Activated CD8-positive, alpha-beta T cell treated with anti-CD3 and anti-CD28 coated beads for 36 hours (primary cell): ENCODE measurements at regions not wholly inside any gene's neighbourhood (a gene's known extent, or its start where the extent isn't known, plus 50 kb on each side); places are given as distances from the start of the nearest gene placed in this dataset.

ENCODE experiments used
- ATAC-seq: fragments of 200-7000 bp; cut with Tn5 transposase; one replicate; pipeline ENCODE4 v1.10.0; 2021; ENCODE audit warnings: mild to moderate bottlenecking, moderate library complexity
- CTCF ChIA-PET: fragments of 350-600 bp; sonication (Branson Sonifier 250); formaldehyde crosslinking; loops from one replicate; lab custom pipeline; 2021; ENCODE audit warnings: antibody characterized with exemption; lab: Charles Lee
- POLR2A ChIA-PET: fragments of 350-600 bp; sonication (Branson Sonifier 250); formaldehyde crosslinking; loops from one replicate; lab custom pipeline; 2021; ENCODE audit warnings: antibody characterized with exemption; lab: Charles Lee
- DNase-seq: peaks from one replicate; pipeline ENCODE4 v3.0.0-alpha.2; 2020
- H3K27ac Mint-ChIP-seq: one replicate; pipeline ENCODE4 v1.8.0; 2021; ENCODE audit warnings: mild to moderate bottlenecking, mixed read lengths
- H3K27me3 Mint-ChIP-seq: one replicate; pipeline ENCODE4 v1.8.0; 2021; ENCODE audit warnings: mixed read lengths
- H3K36me3 Mint-ChIP-seq: one replicate; pipeline ENCODE4 v1.8.0; 2021; ENCODE audit warnings: low read depth, mixed read lengths
- H3K4me1 Mint-ChIP-seq: one replicate; pipeline ENCODE4 v1.8.0; 2021; ENCODE audit warnings: low read depth, mixed read lengths
- H3K4me3 Mint-ChIP-seq: one replicate; pipeline ENCODE4 v1.8.0; 2021; ENCODE audit warnings: mild to moderate bottlenecking, moderate library complexity, mixed read lengths
- H3K9me3 Mint-ChIP-seq: one replicate; pipeline ENCODE4 v1.8.0; 2021; ENCODE audit warnings: mixed read lengths
- intact Hi-C: fragments of 100-400 bp; cut with micrococcal nuclease; formaldehyde crosslinking; loops from one replicate; pipeline ENCODE4 v1.10.0; 2022
- TF ChIP-seq, protein P1 (sequence below): fragments of 200-600 bp; IDR thresholded peaks from one replicate; pipeline ENCODE4 v1.8.0; 2022; ENCODE audit warnings: antibody characterized with exemption, mild to moderate bottlenecking

DNA sequence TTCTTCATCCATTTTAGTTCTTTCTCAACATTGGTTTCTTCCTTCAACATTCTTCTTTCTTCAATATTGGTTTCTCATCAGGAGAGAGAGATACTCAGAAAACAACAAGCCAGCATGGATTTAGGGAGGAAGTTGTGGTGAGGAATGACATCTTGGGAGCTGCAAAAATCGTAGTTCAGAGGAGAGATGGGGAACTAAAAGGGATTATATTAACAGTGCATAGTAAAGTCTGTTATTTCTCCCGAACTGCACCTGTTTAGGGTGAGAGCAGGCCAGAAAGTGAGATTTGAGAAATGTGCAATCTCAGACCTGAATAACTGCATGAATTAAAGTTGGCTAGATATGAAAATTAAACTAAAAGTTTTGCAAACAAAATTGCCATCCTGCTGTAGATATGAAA lies 94.5 kb downstream of the CASP12 start:
- no peaks in the 10 kb centered on the region for H3K27me3 Mint-ChIP-seq
- CTCF ChIA-PET: no interaction called here

GRCh38 chr11:104799251-104799650 lies 99.0 kb downstream of the CASP12 start:
- ATAC-seq (peak; percentile 75), DNase-seq (no peak)
- peak overlapping the region; percentile 88 for H3K27ac Mint-ChIP-seq
- peaks cover 20% of the 10 kb centered on the region for H3K4me1 Mint-ChIP-seq
- POLR2A ChIA-PET: no interaction called here
- peak overlapping the region; percentile 72 for H3K4me3 Mint-ChIP-seq
- CTCF ChIA-PET: no interaction called here
- TF ChIP-seq, protein P1, sequence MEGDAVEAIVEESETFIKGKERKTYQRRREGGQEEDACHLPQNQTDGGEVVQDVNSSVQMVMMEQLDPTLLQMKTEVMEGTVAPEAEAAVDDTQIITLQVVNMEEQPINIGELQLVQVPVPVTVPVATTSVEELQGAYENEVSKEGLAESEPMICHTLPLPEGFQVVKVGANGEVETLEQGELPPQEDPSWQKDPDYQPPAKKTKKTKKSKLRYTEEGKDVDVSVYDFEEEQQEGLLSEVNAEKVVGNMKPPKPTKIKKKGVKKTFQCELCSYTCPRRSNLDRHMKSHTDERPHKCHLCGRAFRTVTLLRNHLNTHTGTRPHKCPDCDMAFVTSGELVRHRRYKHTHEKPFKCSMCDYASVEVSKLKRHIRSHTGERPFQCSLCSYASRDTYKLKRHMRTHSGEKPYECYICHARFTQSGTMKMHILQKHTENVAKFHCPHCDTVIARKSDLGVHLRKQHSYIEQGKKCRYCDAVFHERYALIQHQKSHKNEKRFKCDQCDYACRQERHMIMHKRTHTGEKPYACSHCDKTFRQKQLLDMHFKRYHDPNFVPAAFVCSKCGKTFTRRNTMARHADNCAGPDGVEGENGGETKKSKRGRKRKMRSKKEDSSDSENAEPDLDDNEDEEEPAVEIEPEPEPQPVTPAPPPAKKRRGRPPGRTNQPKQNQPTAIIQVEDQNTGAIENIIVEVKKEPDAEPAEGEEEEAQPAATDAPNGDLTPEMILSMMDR: no peak
- peaks cover 2% of the 10 kb centered on the region for H3K9me3 Mint-ChIP-seq
- H3K27me3 Mint-ChIP-seq: no peaks in the 10 kb centered on the region
- intact Hi-C loops: no loop called here
- H3K36me3 Mint-ChIP-seq: no peaks in the 10 kb centered on the region

More for the DNA sequence above, 94.5 kb downstream of the CASP12 start:
- Mint-ChIP-seq H3K4me3 (no peak overlapping the region), H3K27ac (no peak overlapping the region), H3K9me3 (no peaks in the 10 kb centered on the region), H3K36me3 (no peaks in the 10 kb centered on the region), H3K4me1 (peaks cover 15% of the 10 kb centered on the region)
- ATAC-seq (no peak), DNase-seq (no peak)
- intact Hi-C loops: no loop called here
- TF ChIP-seq, protein P1: no peak
- POLR2A ChIA-PET: no interaction called here

- ATAC-seq (peak; percentile 47), DNase-seq (no peak)
- CTCF ChIA-PET: interaction anchor here (1.3 kb wide), 1 partner anchor 16 kb away, joined by 4 read pairs; no protein-coding TSS in a partner anchor
- TF ChIP-seq, protein P1: no peak
- Mint-ChIP-seq H3K36me3 (no peaks in the 10 kb centered on the region), H3K9me3 (peaks cover 2% of the 10 kb centered on the region), H3K4me3 (peak overlapping the region; percentile 72), H3K27me3 (no peaks in the 10 kb centered on the region), H3K4me1 (peaks cover 20% of the 10 kb centered on the region), H3K27ac (peak overlapping the region; percentile 89)
- intact Hi-C loops: no loop called here
- POLR2A ChIA-PET: no interaction called here
Measured at GRCh38 chr11:104798789-104799188, 99.5 kb downstream of the CASP12 start.

- DNase-seq (no peak), ATAC-seq (no peak)
- POLR2A ChIA-PET: no interaction called here
- TF ChIP-seq, protein P1: no peak
- no peak overlapping the region for H3K4me3 Mint-ChIP-seq
- peaks cover 20% of the 10 kb centered on the region for H3K4me1 Mint-ChIP-seq
- no peaks in the 10 kb centered on the region for H3K27me3 Mint-ChIP-seq
- H3K9me3 Mint-ChIP-seq: peaks cover 2% of the 10 kb centered on the region
- CTCF ChIA-PET: no interaction called here
- intact Hi-C loops: no loop called here
- H3K27ac Mint-ChIP-seq: no peak overlapping the region
- H3K36me3 Mint-ChIP-seq: no peaks in the 10 kb centered on the region
Measured at GRCh38 chr11:104796301-104796700, 102.0 kb downstream of the CASP12 start.

- Mint-ChIP-seq H3K4me3 (no peak overlapping the region), H3K27me3 (no peaks in the 10 kb centered on the region), H3K36me3 (no peaks in the 10 kb centered on the region), H3K4me1 (peaks cover 20% of the 10 kb centered on the region), H3K9me3 (peaks cover 2% of the 10 kb centered on the region), H3K27ac (no peak overlapping the region)
- CTCF ChIA-PET: interaction anchor here (1.2 kb wide), 1 partner anchor 19 kb away, joined by 3 read pairs; no protein-coding TSS in a partner anchor
- POLR2A ChIA-PET: no interaction called here
- no peak for DNase-seq
- TF ChIP-seq, protein P1: no peak
- intact Hi-C loops: no loop called here
- ATAC-seq: no peak
Measured at GRCh38 chr11:104795501-104796213, 102.6 kb downstream of the CASP12 start.
